Fibroblast of skin of back (primary cell): ENCODE measurements at regions not wholly inside any gene's neighbourhood (a gene's known extent, or its start where the extent isn't known, plus 50 kb on each side); places are given as distances from the start of the nearest gene placed in this dataset.
"Not testable (repeated sequence)": the region's sequence is repeated elsewhere in the genome, so short reads cannot be mapped to it uniquely, and the experiment has no call there.

ENCODE experiments used
- DNase-seq: peaks from one replicate; pipeline ENCODE4 v3.0.0-alpha.2; 2013

DNA sequence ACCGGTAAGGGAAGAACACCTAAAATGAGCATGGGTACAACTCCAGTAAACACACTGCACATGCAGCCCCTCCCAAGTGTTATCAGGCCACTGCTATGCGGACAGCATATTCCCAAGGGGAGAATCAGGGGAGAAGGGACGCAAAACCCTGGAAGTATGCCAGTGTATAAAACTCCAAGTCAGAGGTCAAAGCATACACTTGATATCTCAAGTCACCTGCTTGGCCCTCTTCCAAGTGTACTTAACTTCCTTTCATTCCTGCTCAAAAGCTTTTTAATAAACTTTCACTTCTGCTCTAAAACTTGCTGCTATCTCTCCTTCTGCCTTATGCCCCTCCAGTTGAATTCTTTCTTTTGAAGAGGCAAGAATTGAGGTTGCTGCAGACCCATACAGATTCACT is 408.1 kb downstream of the HTR1A start:
- DNase-seq: no peak

DNA sequence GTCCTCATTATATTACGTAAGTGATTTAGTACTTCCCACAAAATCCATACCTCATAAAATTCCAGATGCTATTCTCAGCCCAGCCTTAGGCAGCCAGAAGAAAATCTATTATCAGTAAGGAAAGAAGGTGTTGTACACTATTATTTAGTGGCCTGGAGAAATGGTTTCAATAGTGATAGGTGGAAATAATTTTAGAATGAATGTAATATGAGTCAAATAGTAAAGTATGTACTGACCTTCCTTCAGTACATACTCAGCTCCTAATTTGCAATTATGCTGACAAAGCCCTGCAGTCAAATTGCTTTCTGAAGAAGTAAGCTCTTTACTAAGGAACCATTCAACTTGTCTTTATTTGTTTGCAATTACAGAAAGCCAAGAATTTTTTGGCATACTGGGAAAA is 409.2 kb downstream of the HTR1A start:
- no peak for DNase-seq

DNA sequence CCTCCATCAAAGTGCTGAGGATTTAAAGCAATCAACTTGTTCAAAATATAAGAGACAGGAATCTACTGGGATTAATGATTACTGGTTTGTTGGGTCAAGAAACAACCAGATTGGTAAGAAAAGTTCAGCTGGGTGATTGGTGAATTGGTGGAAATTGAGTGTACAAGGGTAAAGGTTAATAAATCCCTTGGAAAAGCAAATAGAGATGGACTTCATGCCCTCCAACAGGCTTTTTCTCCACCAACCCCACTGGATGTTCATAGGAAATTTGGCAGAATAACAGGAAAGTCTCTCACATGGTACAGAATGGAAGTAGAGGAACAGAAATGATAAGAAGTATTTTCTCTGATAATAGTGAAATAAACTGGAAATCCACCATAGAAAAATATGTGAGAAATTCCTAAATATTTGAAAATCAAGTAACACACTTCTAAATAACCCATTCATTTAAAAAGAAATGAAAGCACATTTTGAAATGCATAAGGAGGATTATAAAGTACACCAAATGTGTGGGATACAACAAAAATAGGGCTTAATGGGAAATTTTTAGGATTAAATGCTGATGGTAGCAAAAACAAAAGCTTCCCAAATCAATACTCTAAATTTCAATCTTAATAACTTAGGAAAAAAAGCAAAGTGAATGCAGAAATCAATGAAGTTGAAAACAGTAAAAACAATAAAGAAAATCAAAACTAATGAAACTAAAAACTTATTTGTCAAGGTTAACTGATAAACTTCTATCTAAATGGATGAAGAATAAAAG is 426.2 kb downstream of the HTR1A start:
- DNase-seq: no peak

DNA sequence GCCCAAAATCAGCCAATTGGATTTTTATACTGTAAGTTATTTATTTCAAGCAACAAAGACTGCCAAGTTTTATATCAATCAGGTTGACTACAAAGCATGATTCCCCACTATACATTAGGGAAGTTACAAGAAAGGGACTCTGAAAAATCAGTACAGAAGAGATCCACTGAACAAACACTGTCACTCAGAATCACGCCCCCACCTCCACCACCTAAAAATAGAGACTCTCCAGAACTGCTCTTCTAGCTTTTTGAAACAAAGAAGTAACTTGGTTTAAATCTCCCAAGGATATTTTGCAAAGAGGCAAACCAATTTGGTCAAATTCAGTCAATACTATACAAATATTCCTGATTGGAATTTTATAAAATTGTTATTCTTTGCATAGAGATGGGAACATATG is 438.0 kb downstream of the HTR1A start:
- DNase-seq: no peak

DNA sequence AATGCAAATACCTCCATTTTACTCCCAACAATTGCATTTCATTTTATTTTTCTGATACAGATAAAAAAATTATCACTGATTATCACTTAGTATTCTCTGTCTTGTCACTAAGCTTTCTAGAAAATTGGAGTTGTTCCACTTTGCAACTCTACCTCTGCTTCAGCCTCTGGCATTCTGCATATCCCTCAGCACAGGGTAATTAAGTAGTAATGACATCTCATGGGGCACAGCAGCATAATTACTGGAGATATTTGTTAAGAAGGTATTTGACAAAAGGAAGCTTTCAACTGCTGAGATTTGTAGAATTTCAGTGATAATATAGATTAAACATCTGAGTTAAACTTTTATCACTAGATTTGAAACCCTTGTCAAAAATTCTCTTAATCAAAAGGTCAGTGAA is 446.2 kb downstream of the HTR1A start:
- DNase-seq: no peak

DNA sequence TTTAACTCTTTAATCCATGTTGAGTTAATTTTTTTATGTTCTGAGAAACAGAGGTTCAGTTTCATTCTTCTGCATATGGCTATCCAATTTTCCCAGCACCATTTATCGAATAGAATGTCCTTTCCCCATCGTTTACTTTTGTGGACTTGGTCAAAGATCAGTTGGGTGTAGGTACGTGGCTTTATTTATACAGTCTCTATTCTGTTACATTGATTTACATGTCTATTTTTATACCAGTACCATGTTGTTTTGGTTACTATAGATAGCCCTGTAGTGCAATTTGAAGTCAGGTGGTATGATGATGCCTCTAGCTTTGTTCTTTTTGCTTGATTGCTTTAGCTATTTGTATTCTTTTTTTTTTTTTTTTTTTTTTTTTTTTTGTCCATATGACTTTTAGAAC is 462.0 kb downstream of the HTR1A start:
- DNase-seq: no peak

DNA sequence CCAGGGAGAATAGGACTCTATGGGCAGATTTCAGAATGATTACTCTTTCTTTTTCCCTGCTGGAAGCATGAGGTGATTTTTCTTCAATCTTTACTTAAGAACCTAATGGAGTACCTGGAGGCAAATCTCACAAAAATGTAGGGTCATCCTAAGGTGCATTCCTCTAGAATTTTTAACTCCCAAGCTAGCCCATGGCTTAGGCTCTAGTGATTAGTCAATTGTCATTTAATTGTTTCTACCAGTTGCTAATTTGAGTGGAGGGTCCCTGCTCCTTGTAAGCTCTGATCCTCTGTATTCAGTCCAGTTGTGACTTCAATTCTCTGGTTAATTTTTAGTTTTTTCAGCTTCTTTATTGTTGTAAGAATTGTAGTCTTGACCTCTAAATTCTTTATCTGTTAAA is 467.0 kb downstream of the HTR1A start:
- no peak for DNase-seq

DNA sequence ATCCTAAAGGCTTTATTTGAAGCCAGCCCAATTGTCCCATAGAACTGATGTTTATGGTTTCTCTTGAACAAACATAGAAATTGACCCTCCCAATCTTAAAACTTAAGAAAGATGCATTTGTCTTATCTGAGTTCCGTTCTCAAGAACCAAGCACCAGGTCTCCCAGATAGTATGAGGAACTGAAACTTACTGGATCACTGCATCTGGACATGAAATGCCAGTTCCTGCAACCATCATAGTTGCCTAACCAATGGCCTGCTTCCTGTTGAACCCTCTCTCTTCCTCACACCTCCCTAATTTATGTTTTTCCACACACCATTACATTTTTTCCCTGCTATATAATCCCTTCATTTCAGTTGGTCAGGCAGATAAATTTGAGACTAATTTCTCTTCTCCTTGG is 478.9 kb downstream of the HTR1A start:
- no peak for DNase-seq

DNA sequence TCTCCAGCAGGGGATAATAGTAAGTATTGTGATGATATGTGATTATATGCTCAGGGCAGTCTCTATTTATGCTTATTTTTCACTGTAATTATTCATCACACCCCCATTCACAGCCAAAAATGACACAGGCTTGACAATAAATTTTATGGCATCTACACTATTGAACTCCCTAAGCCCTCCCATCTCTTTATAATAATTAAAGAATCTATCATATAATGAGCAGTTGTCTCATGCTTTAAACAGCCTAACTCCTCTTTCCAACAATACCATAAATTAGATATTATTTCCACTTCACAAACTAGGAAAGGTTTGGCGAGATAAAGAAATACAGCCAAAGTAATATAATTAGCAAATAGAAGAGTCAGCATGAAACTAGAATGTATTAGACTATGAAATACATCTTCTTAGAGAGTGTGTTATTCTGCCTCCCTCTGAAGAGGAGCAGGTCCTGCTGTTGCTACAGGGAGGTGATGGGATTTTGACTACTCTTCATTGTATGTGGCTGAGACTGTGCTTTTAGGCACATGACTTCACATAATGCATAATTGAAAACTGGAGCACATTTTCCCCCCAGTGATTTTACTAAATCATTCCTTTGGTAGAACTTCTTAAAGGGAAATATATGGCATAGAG is 488.8 kb downstream of the HTR1A start:
- DNase-seq: no peak

DNA sequence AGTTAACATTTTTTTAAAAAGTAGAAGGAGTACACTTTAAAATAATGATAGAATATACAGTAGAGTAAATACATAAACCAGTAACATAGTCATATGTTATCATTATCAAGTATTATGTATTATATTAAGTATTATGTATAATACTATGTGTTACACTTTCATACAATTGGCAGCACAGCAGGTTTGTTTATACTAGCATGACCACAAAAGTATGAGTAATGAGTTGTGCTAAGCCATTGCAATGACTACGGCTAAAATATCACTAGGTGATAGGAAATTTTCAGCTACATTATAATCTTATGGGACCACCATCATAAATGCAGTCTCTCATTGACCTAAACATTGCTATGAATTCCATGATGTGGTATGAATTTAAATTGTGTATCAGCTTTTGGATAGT is 506.0 kb downstream of the HTR1A start:
- peak; percentile 1 for DNase-seq

DNA sequence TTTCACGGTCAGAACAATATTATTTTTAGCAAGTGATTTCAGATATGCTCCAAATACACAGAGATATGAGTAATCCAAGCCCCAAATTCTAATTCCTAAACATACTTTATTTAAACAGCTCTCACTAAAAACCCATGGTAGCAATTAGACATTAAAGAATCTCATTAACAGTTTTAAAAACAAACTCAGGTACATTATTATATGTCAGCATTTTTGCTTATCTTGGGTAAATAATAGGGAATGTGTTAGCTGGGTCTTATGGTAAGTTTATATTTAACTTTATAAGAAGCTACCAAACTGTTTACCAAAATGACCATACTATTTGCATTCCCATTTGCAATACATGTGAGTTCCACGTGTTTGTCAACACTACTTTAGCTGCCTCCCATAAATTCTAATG is 511.1 kb downstream of the HTR1A start:
- DNase-seq: no peak

DNA sequence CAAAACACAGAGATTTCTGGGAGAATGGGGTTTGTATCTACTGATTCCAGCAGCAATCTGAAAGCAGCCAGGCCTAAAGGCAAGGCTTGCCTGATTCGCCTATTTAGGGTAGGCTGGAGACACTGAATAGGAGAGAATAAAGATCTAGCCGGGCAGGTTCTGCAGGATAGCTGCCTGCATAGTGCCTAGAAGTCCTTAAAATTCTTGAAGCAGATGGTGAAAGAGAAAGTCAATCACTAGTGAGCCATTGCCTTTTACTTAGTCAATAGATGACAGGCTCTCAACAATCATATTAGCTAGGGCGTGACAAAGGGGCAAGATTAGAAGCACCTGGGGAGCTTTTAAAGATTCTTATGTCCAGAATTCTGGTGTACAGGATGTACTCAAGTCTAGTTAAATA is 522.7 kb downstream of the HTR1A start:
- no peak for DNase-seq

DNA sequence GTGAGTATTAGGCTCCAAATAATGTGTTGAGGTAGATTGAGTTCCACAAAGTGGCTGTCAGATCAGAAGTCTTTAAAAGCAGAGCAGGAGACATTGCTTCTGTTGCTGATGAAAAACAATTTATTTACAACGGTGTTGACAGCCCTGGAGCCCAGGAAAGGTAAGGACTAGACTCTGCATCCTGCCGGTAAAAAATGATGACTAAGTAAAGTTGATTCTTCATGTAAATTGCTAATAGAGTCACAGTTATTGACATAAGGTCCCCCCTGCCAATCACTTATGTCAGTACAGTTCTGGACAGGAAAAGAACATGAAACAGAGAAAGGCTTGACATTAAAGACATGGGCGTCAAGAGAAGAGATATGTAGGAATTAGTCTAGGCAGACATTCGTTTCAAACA is 552.5 kb downstream of the HTR1A start:
- no peak for DNase-seq

DNA sequence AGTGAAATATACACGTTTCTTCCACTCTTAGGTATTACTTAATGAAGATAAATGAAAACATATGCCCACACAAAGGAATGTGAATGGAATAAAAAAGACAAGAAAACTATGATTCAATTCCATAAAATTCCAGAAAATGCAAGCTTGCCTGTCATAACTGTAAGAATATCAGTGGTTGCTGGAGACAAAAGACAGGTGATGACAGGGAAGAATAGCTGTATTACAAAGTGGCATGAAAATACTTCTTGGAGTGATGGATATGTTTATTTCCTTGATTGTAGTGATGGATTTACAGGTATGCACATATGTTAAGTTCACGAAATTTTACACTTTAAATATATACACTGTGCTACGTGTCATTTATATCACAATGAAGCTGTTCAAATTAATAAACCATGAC is 553.3 kb downstream of the HTR1A start:
- DNase-seq: no peak

DNA sequence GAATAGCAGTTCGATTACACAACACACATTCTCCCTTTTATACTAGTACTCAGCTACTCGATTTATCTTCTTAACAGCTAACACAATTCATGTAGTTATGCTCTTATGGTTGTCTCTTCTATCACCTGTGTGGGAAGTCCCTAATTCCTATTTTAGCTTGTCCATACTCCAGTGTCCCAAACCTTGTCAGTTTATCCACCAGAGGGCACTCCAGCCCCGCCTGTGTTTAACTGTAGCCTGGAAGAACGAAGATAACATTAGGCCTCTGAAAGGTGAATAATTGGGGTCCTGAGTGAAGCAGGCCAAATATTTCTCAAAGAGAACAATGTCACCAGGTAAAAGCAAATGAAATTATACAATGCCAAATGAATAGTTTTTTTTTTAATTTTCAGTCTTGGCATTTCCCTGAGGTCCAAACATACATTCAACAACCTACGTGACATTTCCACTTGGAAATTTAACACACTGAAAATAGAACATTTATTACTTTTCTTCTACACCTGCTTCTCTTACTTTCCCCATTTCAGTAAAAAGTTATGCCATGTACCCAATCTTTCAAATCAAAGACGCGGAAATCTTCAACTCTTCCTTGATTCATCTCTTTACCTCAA is 560.7 kb downstream of the HTR1A start:
- DNase-seq: peak; percentile 40

DNA sequence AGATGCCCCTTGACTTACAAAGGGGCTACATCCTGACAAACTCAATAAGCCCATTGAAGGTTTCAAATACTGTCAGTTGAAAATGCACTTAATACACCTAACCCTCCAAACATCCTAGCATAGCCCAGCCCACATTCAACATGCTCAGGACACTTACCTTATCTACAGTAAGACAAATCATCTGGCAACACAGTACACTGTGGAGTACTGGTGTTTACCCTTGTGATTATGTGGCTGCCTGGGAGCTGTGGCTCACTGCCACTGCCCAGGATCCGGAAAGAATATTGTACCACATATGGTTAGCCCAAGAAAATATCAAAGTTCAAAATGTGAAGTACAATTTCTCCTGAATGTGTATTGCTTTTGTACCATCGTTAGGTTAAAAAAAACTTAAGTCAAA is 562.2 kb downstream of the HTR1A start:
- no peak for DNase-seq

DNA sequence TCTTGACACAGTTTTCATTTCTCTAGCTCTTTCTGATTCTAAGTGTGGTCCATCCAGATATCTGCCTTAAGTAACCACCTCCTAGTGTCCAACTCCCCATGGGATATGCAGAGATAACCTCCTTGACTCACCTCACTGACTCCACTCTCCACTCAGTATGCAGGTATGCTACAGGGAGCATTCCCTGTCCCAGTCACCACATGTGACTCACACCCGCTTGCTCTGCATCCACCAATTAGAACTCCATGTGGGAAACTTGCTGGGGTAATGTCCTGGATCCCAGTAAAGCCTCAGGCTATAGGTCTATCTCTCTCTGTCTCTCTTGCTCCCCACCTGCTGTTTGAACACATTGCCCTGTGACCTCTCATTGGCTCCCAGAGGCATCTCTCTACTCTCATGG is 563.9 kb downstream of the HTR1A start:
- peak; percentile 5 for DNase-seq

DNA sequence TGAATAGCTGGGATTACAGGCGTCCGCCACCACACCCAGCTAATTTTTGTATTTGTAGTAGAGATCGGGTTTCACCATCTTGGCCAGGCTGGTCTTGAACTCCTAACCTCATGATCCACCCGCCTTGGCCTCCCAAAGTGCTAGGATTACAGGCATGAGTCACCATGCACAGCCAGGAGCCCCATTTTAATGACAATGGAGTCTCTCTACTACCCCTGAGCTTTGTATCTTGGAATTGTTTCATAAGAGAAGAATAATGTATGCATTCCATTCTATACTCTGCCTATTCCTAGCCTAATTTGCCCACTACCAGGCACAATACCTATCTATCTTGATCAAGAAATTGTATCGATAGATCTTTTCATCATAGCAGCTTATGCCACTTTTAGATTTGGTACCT is 574.1 kb downstream of the HTR1A start:
- DNase-seq: not testable (repeated sequence)

DNA sequence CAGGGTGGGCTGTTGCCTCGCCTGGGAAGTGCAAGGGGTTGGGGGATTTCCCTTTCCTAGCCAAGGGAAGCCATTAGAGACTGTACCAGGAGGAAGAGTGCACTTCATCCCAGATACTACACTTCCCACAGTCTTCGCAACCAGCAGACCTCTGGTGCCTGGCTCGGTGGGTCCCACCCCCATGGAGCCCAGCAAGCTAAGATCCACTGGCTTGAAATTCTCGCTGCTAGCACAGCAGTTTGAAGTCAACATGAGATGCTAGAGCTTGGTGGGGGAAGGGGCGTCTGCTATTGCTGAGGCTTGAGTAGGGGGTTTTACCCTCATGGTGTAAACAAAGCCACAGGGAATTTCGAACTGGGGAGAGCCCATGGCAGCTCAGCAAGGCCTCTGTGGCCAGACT is 586.4 kb downstream of the HTR1A start:
- no peak for DNase-seq

DNA sequence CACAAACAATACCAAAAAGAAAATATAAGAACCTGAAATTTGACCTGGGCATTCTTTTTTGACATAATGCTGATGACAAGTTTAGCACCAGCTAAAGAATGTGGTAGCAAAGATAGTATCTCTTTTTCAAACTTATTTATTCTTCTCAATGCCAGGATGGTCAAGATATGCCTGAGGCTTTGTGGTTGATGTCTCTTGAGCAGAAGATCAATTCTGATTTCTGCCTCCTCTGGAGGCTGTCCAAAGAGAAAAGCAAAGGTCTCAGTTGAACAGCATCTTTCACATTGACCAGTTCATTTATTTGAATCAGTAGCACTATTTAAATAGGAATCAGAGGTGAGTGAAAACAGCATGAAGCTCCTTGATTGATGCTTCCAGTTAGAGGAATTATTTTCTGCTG is 588.2 kb downstream of the HTR1A start:
- no peak for DNase-seq

DNA sequence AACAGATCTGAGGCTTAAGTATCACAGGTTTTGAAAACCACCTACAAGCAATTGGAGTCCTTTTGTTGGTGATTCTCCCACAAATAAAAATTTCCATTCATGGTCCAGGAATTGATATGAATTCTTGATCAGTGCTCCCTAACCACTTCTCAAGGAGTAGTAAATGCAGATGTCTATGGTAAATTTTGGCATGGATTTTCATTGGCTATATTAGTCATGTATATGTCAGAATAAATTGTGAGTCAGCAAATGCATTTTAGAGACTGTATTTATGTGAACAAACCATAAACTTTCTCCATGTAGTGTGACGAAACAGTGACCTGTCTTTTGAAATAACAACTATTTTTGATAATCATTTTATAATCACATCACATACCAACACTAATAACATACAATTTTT is 611.1 kb downstream of the HTR1A start:
- no peak for DNase-seq

DNA sequence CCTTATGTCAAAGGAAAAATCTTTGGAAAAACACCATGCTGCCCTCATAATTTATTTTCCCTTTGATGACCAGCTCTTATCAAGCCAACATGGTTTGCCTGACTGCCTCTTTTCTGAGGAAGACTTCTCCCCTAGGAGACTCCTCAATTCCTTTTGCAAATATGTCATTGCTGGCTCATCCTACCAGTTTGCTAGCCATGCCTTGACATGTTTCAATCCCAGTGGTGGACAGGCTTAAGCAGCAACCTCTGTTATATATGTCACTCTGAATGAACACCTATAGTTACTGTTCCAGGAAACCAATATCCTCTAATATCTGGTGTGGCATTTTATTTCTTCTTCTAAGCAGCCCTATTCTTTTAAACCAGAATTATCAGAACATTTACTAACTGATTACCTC is 615.8 kb downstream of the HTR1A start:
- DNase-seq: no peak

DNA sequence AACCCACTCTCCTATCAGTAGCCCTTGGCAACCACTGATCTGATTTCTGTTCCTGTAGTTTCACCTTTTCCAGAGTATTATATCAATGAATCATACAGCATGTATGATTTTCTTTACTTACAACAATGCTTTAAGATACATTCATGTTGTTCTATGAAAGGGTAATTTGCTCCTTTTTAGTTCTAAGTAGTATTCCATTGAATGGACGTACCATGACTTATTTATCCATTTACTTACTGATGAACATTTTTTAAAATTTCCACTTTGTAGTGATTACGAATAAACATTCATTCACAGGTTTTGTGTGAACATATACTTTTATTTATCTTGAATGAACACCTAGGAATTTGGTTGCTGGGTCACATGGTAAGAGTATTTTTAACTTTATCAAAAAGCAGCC is 620.8 kb downstream of the HTR1A start:
- no peak for DNase-seq

DNA sequence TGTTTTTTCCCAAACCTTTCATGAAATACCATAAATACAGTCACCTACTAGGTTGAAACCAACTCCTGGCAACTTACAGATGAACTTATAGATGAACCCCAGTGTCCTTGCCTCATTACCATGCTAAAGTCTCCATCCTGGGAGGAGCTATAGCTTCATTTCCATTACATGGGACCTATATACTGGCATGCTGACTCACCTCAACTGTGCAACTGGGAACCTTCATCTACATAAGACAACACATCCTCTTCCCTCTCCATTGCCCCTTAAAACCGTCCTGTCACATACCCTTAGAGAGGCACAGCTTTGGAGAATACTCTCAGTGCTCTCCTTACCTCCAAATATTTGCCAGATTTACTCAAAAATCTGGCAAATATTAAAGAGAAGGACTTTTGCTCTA is 638.3 kb downstream of the HTR1A start:
- DNase-seq: no peak
